GM19463 (cell line): ENCODE measurements at regions not wholly inside any gene's neighbourhood (a gene's known extent, or its start where the extent isn't known, plus 50 kb on each side); places are given as distances from the start of the nearest gene placed in this dataset.

Experiments used
- ATAC-seq: cut with Tn5 transposase; IDR thresholded peaks from one replicate; pipeline ENCODE4 v1.9.1; 2021; ENCODE audit warnings: mild to moderate bottlenecking, moderate library complexity; ENCODE audit not compliant: unreplicated experiment

- no peak for ATAC-seq
Observed at GRCh38 chr11:111148953-111149352, 96.6 kb upstream of the POU2AF2 start.

- no peak for ATAC-seq
Observed at GRCh38 chr11:111148121-111148520, 97.4 kb upstream of the POU2AF2 start.

GRCh38 chr11:111137846-111138245, 107.7 kb upstream of the POU2AF2 start:
- ATAC-seq, result no peak

DNA sequence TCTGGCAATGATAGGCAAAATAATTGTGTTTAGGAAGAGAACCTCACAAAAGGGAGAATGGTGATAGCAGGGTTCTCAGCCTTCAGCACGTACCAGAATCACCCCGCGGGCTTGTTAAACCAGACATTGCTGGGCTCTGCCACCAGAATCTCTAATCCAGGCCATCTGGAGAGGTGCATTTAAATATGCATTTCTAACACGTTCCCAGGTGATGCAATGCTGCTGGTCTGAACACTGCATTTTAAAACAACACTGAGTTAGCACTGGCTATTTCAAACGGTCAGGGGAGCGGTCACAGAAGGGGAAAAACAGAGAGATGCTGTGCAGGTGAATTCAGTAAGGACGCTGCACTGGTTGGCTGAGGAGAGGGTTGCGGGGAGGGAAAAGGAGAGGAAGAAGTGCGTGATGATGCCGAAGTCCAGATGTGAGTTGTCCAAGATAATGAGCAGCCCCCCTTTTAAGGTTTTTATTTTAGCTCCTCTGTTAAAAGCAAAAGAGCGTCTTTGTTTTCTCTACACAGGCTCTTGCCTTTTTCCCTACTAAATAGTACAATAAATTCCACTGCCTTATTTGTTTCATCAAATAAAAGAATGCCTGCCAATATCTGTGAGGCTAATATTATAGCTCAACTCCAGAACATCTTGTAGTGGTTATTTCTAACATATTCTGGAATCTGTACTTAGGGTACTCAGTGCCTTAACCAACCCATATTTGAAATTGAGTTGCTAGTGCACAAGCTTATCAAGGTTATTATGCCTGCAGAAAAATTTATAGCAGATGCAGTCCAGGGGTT, 109.6 kb upstream of the POU2AF2 start:
- ATAC-seq, result no peak

- ATAC-seq, result no peak
Observed at GRCh38 chr11:111135101-111135500, 110.4 kb upstream of the POU2AF2 start.

GRCh38 chr11:111128076-111128870, 117.3 kb upstream of the POU2AF2 start:
- ATAC-seq, result no peak

DNA sequence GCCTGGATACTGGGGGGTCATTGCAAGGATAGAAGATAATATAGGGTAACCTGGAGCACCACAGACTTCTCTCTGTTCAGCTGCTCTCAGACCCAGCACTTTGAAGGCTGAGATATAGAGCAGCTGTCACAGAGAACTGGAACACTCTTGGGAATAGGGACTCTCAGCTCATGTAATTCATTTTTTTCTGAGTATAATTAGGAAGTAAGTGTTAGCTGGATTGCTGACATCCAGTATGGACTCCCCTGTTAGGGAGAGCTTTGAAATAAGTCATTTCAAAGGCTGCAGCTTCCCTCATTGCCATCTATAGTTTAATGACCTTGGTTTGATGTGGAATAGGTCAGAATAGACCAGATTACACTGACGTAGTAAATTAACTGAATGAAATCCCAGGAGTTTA, 120.8 kb upstream of the POU2AF2 start:
- no peak for ATAC-seq

GRCh38 chr11:111123463-111124398, 121.8 kb upstream of the POU2AF2 start:
- ATAC-seq, result peak; percentile 82

DNA sequence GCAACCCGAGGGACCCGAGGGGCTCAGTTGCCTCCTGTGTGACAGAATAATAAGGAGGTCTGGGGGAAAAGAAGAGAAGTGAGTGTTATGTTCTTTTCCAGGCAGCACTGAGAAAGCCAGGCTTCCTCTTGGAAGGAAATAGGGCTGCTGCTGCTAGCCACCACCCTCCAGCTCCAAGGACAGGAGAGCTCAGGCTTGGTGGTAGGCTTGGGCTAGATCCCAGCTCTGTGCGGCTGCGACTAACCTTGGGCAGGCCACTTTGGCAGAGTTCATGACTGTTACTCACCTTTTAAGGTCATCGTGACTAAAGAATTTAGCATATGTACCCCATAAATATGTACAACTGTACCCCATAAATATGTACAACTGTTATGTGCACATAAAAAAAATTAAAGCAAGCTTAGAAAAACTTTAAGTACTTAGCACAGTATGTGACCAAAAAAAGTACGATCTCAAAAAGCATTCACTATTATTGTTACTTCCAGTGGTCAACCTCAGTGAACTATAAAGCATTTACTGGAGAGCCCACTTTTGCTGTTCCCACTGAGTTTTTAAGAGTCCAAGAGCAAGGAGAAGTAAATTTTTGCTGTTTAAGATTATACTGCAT, 124.7 kb upstream of the POU2AF2 start:
- no peak for ATAC-seq

DNA sequence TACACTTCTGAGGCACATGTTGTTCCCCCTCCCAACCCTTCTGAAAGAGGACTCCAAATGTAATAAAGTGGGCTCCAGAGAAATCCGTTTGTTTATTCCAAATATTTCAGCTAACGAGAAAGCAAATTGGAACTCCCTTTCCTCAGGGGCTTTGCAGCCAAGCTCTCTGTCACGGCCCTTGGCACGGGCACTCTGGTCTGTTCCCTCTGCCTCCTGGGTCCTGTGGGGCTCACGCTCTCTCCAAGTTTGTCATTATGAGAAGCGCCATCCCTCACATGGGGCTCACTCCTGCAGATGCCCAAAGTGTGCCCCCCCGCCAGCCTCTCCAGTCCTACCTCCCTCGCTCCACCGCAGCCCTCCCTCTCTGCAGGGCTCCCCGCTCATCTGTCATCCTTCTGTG, 125.4 kb upstream of the POU2AF2 start:
- no peak for ATAC-seq

GRCh38 chr11:111119751-111120150, 125.8 kb upstream of the POU2AF2 start:
- no peak for ATAC-seq

- peak; percentile 68 for ATAC-seq
Observed at GRCh38 chr11:111115890-111116289, 129.6 kb upstream of the POU2AF2 start.

DNA sequence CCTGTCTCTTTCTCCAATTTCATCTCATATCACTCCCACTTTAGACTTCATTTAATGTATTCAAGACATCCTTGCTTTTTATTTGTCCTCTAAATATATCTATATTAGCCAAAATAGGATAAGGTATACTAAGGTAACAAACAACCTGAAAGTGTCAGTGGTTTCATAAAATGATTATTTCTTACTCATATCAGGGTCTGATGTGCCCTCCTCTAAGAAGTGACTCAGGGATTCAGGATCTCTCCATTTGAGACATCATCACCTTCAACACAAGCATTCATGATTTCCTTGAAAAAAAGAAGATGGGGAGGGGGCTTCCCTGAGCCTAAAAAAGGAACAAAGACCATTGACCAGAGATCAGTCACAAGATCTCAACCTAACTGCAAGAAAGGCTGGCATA, 131.4 kb upstream of the POU2AF2 start:
- ATAC-seq, result no peak

- no peak for ATAC-seq
Observed at GRCh38 chr11:111112614-111113013, 132.9 kb upstream of the POU2AF2 start.

- ATAC-seq, result no peak
Observed at GRCh38 chr11:111107501-111107900, 138.0 kb upstream of the POU2AF2 start.

DNA sequence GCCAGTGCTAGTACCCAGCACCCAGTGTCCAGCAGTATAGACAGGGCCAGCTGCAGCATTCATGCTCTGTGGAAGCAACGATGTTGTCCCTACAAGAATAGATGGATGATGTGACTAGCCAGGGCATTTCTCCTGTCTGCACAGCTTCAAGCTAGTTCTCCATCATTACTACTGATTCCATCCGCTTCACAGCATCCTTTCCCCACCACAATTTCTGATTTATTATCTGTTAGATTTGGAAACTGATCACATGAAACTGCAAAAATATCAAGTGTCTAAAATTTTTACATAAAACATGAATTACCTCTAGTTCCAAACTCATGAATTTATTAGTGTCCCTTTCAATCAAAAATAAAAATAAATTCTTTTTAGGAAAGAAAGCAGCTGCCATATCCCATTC, 138.9 kb upstream of the POU2AF2 start:
- ATAC-seq, result no peak

- ATAC-seq, result no peak
Observed at GRCh38 chr11:111105566-111105965, 140.0 kb upstream of the POU2AF2 start.

- ATAC-seq, result no peak
Observed at GRCh38 chr11:111104185-111104584, 141.3 kb upstream of the POU2AF2 start.

DNA sequence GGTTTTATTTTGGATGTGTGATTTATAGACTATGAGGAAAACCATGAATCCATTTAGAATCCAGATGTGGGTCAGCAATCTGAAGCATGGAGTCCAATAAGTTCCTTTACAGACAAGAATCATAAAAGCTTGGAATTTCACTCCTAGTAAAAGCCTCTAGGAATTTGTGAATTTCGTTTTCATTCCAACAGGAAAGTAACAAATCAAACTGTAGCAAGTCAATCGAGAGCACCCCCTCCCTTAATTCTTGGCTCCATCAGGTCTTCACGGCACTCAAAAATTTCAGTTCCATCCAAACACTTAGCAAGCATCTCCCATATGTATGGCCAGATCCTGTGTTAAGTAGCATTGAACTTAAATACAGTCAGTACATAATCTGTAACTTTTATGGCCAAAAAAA, 143.6 kb upstream of the POU2AF2 start:
- ATAC-seq, result no peak

DNA sequence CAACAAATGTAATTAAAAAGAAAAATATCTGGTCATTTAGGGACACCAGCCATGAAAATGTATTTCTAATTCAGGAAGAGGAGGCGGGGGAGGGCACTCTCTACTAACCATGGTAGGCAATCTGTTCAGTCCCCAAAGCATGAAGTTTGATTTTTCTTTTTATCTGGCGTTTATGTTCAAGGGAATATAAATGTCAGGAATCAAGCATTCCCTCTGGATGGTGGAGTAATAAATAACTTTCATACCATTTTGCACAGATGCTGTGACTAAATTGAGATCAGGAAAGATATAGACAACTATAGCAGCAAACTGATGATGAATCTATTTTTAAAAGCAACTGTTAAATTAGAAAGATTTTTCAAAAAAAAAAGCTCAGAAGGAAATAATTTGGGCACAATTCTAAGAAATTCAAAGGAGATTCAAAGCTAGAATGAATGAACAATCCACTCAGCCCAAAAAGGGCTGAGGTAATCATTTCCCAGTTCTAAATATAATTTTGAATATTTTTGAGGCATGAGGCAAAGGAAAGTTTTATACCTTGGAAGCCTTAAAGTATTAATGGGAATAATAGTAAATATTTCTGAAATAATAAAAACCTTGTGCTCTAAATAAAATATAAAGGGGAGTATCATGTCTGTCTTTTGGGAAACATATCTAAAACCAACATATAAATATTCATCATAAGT, 146.4 kb upstream of the POU2AF2 start:
- no peak for ATAC-seq
